ENCODE measurements at regions not wholly inside any gene's neighbourhood (a gene's known extent, or its start where the extent isn't known, plus 50 kb on each side); places are given as distances from the start of the nearest gene placed in this dataset.

DNA sequence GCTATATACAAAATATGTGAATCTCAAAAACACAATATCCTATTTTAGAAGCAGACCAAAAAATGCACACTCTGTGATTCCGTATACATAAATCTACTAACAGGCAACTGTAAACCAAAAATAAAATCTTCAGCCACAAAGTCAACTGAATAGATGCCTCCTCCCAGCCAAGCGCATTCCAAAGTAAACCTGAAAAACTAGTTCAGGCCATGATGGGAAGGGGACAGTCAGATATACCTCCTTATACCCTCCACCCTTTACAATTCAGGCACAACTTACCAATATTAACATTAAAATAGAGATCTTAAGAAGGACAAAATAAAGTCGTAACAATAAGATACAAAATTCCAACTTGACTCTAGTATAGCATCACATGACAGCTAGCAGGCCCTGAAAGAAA lies 1604.5 kb upstream of the NUDT12 start:
- Histone ChIP-seq H2AFZ (replicated peaks; ENCODE audit: low read length, poor library complexity) (no peak overlapping the region), H3K23ac (ENCODE audit: low read depth, low read length) (no peak overlapping the region), H3K79me1 (ENCODE audit: low read depth in 1 of 2, low read length in 2 of 2) (no peaks in the 10 kb centered on the region), H2BK20ac (ENCODE audit: low read depth, low read length) (no peak overlapping the region), H3K27me3 (ENCODE audit: control insufficient read depth, insufficient read depth, low read length) (no peaks in the 10 kb centered on the region), H4K91ac (ENCODE audit: insufficient read depth, low read depth, low read length) (no peak overlapping the region), H2BK15ac (ENCODE audit: low read depth, low read length) (no peak overlapping the region), H3K56ac (ENCODE audit: extremely low read depth, insufficient read depth, low read length) (no peak overlapping the region), H3K4me1 (ENCODE audit: control insufficient read depth, insufficient read depth, low read length) (no peaks in the 10 kb centered on the region), H3K9me1 (ENCODE audit: insufficient read depth, low read length) (no peaks in the 10 kb centered on the region), H3K4me2 (ENCODE audit: low read depth, low read length) (no peak overlapping the region), H3K4me3 (ENCODE audit: insufficient read depth, low read depth, low read length) (no peak overlapping the region), H3K18ac (ENCODE audit: low read depth, low read length) (no peak overlapping the region), H2BK5ac (ENCODE audit: low read depth, low read length, poor library complexity, severe bottlenecking) (no peak overlapping the region), H3K9me3 (ENCODE audit: control insufficient read depth, insufficient read depth, low read length) (0 out of 2 replicates have a peak, but pooled peaks cover 2% of the 10 kb centered on the region), H4K5ac (ENCODE audit: low read depth, low read length) (no peak overlapping the region), H4K20me1 (ENCODE audit: insufficient read depth, low read length) (no peaks in the 10 kb centered on the region), H3K9ac (ENCODE audit: low read depth, low read length) (no peak overlapping the region), H4K8ac (ENCODE audit: low read depth in 2 of 2, low read length in 2 of 2) (no peak overlapping the region), H2BK120ac (ENCODE audit: low read depth, low read length) (no peak overlapping the region), H3K36me3 (ENCODE audit: control insufficient read depth, insufficient read depth, low read length) (no peaks in the 10 kb centered on the region), H3K27ac (ENCODE audit: insufficient read depth, low read length) (no peak overlapping the region), H3K4ac (ENCODE audit: low read depth, low read length) (no peak overlapping the region), H2AK5ac (ENCODE audit: low read depth, low read length) (no peak overlapping the region), H3K14ac (replicated peaks; ENCODE audit: low read depth, low read length) (no peak overlapping the region), H2AK9ac (replicated peaks; ENCODE audit: low read depth, low read length, poor library complexity) (no peak overlapping the region)
- in situ Hi-C loops (cut with MboI; ENCODE audit: low sequenced_read_pairs) (no loop called here), dilution Hi-C loops (cut with HindIII; ENCODE audit: low sequenced_read_pairs, unreplicated experiment) (no loop called here), intact Hi-C loops (cut with micrococcal nuclease) (no loop called here)
- BruUV-seq (replicated peaks) = no TSS peak
- ATAC-seq (ENCODE audit: low read depth) = no peak
- ChIA-PET POLR2A (ENCODE audit: unreplicated experiment) (no interaction called here), CTCF (no interaction called here)
- WGBS, 2 experiments (ENCODE audit: extremely low coverage in 2 of 2, insufficient read length in 1 of 2) = no CpG with 5 or more reads among the region's 3 CpGs
- TF ChIP-seq MAZ (IDR thresholded peaks at IDR 0.05; ENCODE audit: borderline replicate concordance, low read depth, low read length) (no peak), CEBPB (IDR thresholded peaks at IDR 0.05; ENCODE audit: low read depth, low read length) (no peak)
- DNase-seq = no peak

All from IMR-90 (cell line).